Left lung (tissue), 4 donors: ENCODE measurements at regions not wholly inside any gene's neighbourhood (a gene's known extent, or its start where the extent isn't known, plus 50 kb on each side); places are given as distances from the start of the nearest gene placed in this dataset.

Experiments used
- ATAC-seq: fragments of 200-7000 bp; cut with Tn5 transposase; one replicate; pipeline ENCODE4 v1.9.1; 2020; ENCODE audit warnings: moderate library complexity
- DNase-seq, 4 donors: peaks; one replicate each; pipeline ENCODE4 v3.0.0-alpha.2; 2013 to 2020
- H3K27ac ChIP-seq, 2 donors: fragments of 200-600 bp; sonication (generic) in 1 of 2; one replicate each; pipeline versions ENCODE4 v1.5.0 to v1.8.0; 2020 to 2021
- H3K27me3 ChIP-seq, 2 donors: fragments of 200-600 bp; sonication (generic) in 1 of 2; one replicate each; pipeline versions ENCODE4 v1.5.0 to v1.8.0; 2020 to 2021
- H3K36me3 ChIP-seq, 2 donors: fragments of 200-600 bp; sonication (generic) in 1 of 2; one replicate each; pipeline versions ENCODE4 v1.5.0 to v1.8.0; 2020 to 2021
- H3K4me1 ChIP-seq, 2 donors: fragments of 200-600 bp; one replicate each; pipeline ENCODE4 v1.8.0; 2021
- H3K4me3 ChIP-seq, 2 donors: fragments of 200-600 bp; sonication (generic) in 1 of 2; one replicate each; pipeline versions ENCODE4 v1.5.0 to v1.8.0; 2020 to 2021; ENCODE audit warnings: mild to moderate bottlenecking in 1 of 2
- H3K9me3 ChIP-seq, 2 donors: fragments of 200-600 bp; sonication (generic) in 1 of 2; one replicate each; pipeline versions ENCODE4 v1.5.0 to v1.8.0; 2020 to 2021
- intact Hi-C, 2 donors: fragments of 100-400 bp; cut with DNase I; formaldehyde crosslinking; loops; one replicate each; pipeline versions ENCODE4 v1.11.2 to v1.14.2; 2022
- TF ChIP-seq, protein P1 (sequence below), 2 donors: fragments of 200-600 bp; sonication (generic) in 1 of 2; IDR thresholded peaks; one replicate each; pipeline versions ENCODE4 v1.5.0 to v1.8.0; 2021; ENCODE audit warnings: antibody characterized with exemption in 2 of 2
- donor health status: DM: no; HTN: yes; CAD: no.
- donor health status: DM: no; HTN: no; CAD: no.

DNA sequence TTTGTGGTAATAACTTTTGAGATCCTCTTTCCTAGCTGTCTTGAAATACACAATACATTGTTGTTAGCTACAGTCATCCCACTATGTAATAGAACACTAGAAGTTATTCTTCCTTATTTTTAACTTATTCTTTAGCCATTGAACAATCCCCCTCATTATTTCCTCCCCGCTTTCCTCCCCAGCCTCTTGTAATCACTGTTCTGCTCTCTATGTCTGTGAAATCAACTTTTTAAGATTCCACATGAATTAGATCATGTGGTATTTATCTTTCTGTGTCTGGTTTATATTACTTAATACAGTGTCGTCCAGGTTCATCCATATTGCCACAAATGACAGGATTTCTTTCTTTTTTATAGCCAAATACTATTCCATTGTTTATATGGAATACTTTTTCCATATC is 72.9 kb downstream of the SLC10A2 start:
- TF ChIP-seq, protein P1, sequence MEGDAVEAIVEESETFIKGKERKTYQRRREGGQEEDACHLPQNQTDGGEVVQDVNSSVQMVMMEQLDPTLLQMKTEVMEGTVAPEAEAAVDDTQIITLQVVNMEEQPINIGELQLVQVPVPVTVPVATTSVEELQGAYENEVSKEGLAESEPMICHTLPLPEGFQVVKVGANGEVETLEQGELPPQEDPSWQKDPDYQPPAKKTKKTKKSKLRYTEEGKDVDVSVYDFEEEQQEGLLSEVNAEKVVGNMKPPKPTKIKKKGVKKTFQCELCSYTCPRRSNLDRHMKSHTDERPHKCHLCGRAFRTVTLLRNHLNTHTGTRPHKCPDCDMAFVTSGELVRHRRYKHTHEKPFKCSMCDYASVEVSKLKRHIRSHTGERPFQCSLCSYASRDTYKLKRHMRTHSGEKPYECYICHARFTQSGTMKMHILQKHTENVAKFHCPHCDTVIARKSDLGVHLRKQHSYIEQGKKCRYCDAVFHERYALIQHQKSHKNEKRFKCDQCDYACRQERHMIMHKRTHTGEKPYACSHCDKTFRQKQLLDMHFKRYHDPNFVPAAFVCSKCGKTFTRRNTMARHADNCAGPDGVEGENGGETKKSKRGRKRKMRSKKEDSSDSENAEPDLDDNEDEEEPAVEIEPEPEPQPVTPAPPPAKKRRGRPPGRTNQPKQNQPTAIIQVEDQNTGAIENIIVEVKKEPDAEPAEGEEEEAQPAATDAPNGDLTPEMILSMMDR (IDR thresholded peaks at IDR 0.05): no peak
- ATAC-seq (no peak), DNase-seq (no peak)
- H3K27ac ChIP-seq: no peak overlapping the region
- no peaks in the 10 kb centered on the region for H3K4me1 ChIP-seq
- H3K9me3 ChIP-seq: peaks cover 0 to 12% of the 10 kb centered on the region in 2 donors
- H3K36me3 ChIP-seq: no peaks in the 10 kb centered on the region
- H3K27me3 ChIP-seq: no peaks in the 10 kb centered on the region
- no peak overlapping the region for H3K4me3 ChIP-seq
- intact Hi-C loops: no loop called here

DNA sequence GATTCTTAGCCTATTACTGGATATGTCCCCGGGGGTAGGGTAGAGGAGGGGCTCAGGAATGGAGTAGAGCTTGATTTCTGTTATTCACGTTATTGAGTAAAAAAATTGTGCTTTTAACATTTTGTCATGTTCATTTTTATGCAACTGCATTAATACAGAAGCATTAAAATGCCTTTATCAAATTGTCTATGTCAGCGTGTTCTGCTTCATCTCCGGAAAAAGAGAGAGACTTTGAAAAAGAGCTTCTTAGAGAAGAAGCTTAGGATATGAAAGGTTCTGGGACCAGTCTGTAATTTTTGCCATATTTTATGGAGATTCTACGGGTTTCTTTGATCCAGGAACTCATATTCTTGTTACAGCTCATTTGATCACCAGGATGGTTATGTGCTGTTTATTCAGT is 82.0 kb downstream of the SLC10A2 start:
- H3K36me3 ChIP-seq: no peaks in the 10 kb centered on the region
- no peak for DNase-seq
- H3K9me3 ChIP-seq: peaks cover 0 to 28% of the 10 kb centered on the region in 2 donors
- ATAC-seq: no peak
- TF ChIP-seq, protein P1 (IDR thresholded peaks at IDR 0.05): no peak
- H3K4me1 ChIP-seq: no peaks in the 10 kb centered on the region
- no peak overlapping the region for H3K4me3 ChIP-seq
- H3K27me3 ChIP-seq: no peaks in the 10 kb centered on the region
- intact Hi-C loops: no loop called here
- H3K27ac ChIP-seq: no peak overlapping the region

DNA sequence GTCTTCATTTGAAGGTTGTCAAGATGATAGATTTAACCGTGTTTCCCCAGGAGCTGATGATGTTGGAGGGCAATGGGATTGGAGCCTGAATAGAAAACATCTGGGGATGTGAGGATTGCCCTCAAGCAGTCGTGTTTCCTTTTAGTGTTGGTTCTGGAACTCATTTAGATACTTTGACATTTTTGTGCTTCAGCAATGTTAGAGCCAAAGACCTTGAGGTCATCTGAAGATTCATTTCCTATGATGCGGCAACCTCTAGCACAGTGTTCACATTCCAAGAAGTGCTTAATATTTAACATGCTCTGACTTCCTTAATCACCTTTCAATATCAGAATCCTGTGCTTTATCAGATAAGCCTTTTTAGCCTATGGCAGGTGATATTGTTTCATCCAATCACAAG is 82.7 kb downstream of the SLC10A2 start:
- H3K27ac ChIP-seq: no peak overlapping the region
- no peaks in the 10 kb centered on the region for H3K27me3 ChIP-seq
- TF ChIP-seq, protein P1 (IDR thresholded peaks at IDR 0.05): no peak
- H3K4me1 ChIP-seq: no peaks in the 10 kb centered on the region
- H3K36me3 ChIP-seq: no peaks in the 10 kb centered on the region
- no peak overlapping the region for H3K4me3 ChIP-seq
- no peak for DNase-seq
- intact Hi-C loops: no loop called here
- ATAC-seq: no peak
- peaks cover 0 to 24% of the 10 kb centered on the region in 2 donors for H3K9me3 ChIP-seq

DNA sequence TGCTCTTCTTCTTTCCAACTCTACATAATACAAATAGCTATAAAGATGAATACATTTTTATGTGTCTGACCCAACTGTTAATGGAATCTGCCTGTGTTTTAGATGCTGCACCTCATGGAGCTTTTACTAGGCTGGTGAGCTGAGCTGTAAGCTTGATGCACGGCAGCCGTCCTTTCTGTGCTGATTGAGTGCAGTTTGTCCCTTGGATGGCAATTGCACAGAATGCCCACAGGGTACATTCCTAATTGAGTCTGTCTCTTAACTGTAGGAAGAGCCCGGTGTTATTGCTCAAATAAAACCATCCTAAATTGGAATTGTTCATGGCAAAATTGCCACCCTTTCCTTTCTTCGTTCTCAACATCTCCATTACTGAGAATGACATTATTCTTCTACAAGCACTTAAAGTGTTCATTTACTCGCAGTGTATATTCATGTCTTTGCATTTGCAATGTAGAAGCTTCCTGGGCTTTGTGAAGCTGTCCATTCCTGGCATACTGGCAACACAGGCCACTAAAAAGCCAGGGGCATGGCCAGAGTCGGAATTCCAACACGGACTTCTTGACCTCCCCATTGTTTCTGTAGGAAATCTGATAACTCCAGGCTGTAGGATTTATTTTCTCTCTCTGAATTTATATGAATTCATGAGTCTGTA is 85.8 kb downstream of the SLC10A2 start:
- intact Hi-C loops: no loop called here

DNA sequence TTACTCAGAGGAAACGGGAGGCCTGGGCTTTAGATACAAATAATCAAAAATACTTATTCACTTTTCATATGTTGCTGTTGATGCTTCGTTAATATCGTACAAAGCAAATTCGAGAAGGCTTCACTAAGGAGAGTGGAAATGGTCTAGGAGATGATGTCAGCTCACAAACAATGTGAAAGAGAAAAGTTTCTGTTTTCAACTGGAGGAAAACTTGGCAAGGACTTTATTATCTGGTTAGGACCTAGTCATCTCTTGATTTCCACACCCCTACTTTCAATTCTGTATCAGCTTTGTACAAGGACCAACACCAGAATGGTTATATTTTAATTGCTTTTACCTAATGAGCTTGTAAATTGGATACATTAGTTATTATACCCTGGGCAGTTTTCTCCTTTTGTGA is 88.0 kb downstream of the SLC10A2 start:
- DNase-seq (no peak), ATAC-seq (no peak)
- Histone ChIP-seq H3K4me3 (peak overlapping the region in 1 of 2 donors; percentile 0), H3K9me3 (peaks cover 0 to 4% of the 10 kb centered on the region in 2 donors), H3K4me1 (no peaks in the 10 kb centered on the region), H3K27me3 (no peaks in the 10 kb centered on the region), H3K36me3 (no peaks in the 10 kb centered on the region), H3K27ac (no peak overlapping the region)
- intact Hi-C loops: no loop called here
- TF ChIP-seq, protein P1 (IDR thresholded peaks at IDR 0.05): no peak

More for the DNA sequence above, 85.8 kb downstream of the SLC10A2 start:
- no peaks in the 10 kb centered on the region for H3K27me3 ChIP-seq
- no peak overlapping the region for H3K4me3 ChIP-seq
- H3K4me1 ChIP-seq: no peaks in the 10 kb centered on the region
- no peak overlapping the region for H3K27ac ChIP-seq
- peaks cover 0 to 4% of the 10 kb centered on the region in 2 donors for H3K9me3 ChIP-seq
- H3K36me3 ChIP-seq: no peaks in the 10 kb centered on the region
- TF ChIP-seq, protein P1 (IDR thresholded peaks at IDR 0.05): no peak
- ATAC-seq (no peak), DNase-seq (no peak)
